H9 (cell line): ENCODE measurements at regions not wholly inside any gene's neighbourhood (a gene's known extent, or its start where the extent isn't known, plus 50 kb on each side); places are given as distances from the start of the nearest gene placed in this dataset.

Experiments used
- DNase-seq: peaks from one replicate; pipeline ENCODE4 v3.0.0-alpha.2; 2017
- H2AFZ ChIP-seq: one replicate; pipeline ENCODE4 v1.6.1; 2013; ENCODE audit warnings: mild to moderate bottlenecking, low read length, control low read depth, moderate library complexity
- H2AK5ac ChIP-seq: 2 replicates; pipeline ENCODE4 v1.6.1; 2013; ENCODE audit warnings: low read length, control low read depth, mixed read lengths; ENCODE audit not compliant: insufficient read length
- H2BK120ac ChIP-seq: one replicate; pipeline ENCODE4 v1.6.1; 2013; ENCODE audit warnings: low read depth, mild to moderate bottlenecking, low read length, control low read depth, inconsistent platforms; ENCODE audit not compliant: poor library complexity, severe bottlenecking
- H2BK12ac ChIP-seq: 2 replicates; pipeline ENCODE4 v1.6.1; 2013; ENCODE audit warnings: low read length, control low read depth, mixed read lengths, low read depth; ENCODE audit not compliant: insufficient read length
- H2BK15ac ChIP-seq: 2 replicates; pipeline ENCODE4 v1.6.1; 2013; ENCODE audit warnings: low read depth, low read length, control low read depth
- H2BK20ac ChIP-seq: one replicate; pipeline ENCODE4 v1.6.1; 2013; ENCODE audit warnings: low read depth, mild to moderate bottlenecking, low read length, control low read depth, inconsistent platforms; ENCODE audit not compliant: poor library complexity, severe bottlenecking
- H2BK5ac ChIP-seq: 2 replicates; pipeline ENCODE4 v1.6.1; 2013; ENCODE audit warnings: low read length, control low read depth, mixed read lengths; ENCODE audit not compliant: insufficient read length
- H3K14ac ChIP-seq: 2 replicates; pipeline ENCODE4 v1.6.1; 2013; ENCODE audit warnings: low read length, control low read depth; ENCODE audit not compliant: insufficient read depth
- H3K18ac ChIP-seq: 2 replicates; pipeline ENCODE4 v1.6.1; 2013; ENCODE audit warnings: low read depth, mild to moderate bottlenecking, mixed read lengths, low read length, control low read depth; ENCODE audit not compliant: insufficient read length
- H3K23ac ChIP-seq: 2 replicates; pipeline ENCODE4 v1.6.1; 2013; ENCODE audit warnings: low read length, control low read depth, mixed read lengths, low read depth; ENCODE audit not compliant: insufficient read length
- H3K23me2 ChIP-seq: 2 replicates; pipeline ENCODE4 v1.6.1; 2013; ENCODE audit warnings: low read depth, mild to moderate bottlenecking, mixed read lengths, low read length, control low read depth; ENCODE audit not compliant: insufficient read length, poor library complexity, severe bottlenecking
- H3K27ac ChIP-seq: 2 replicates; pipeline ENCODE4 v1.5.1; 2013; ENCODE audit warnings: low read length, control low read depth, mixed read lengths, low read depth; ENCODE audit not compliant: insufficient read length
- H3K27me3 ChIP-seq: 2 replicates; pipeline ENCODE4 v1.6.1; 2013; ENCODE audit warnings: low read length, control low read depth, inconsistent platforms; ENCODE audit not compliant: insufficient read depth
- H3K4ac ChIP-seq: 2 replicates; pipeline ENCODE4 v1.6.1; 2013; ENCODE audit warnings: low read depth, mild to moderate bottlenecking, control low read depth, inconsistent platforms, low read length, moderate library complexity
- H3K4me1 ChIP-seq: 2 replicates; pipeline ENCODE4 v1.6.1; 2013; ENCODE audit warnings: low read length, control low read depth, inconsistent platforms; ENCODE audit not compliant: insufficient read depth
- H3K4me2 ChIP-seq: 2 replicates; pipeline ENCODE4 v1.6.1; 2013; ENCODE audit warnings: low read length, control low read depth, mixed read lengths; ENCODE audit not compliant: insufficient read length, insufficient read depth
- H3K56ac ChIP-seq: 2 replicates; pipeline ENCODE4 v1.6.1; 2013; ENCODE audit warnings: low read depth, mild to moderate bottlenecking, mixed read lengths, low read length, control low read depth; ENCODE audit not compliant: insufficient read length
- H3K79me1 ChIP-seq: 2 replicates; pipeline ENCODE4 v1.6.1; 2013; ENCODE audit warnings: low read depth, mild to moderate bottlenecking, moderate library complexity, low read length, control low read depth, inconsistent platforms; ENCODE audit not compliant: insufficient read depth, poor library complexity, severe bottlenecking
- H3K79me2 ChIP-seq: 2 replicates; pipeline ENCODE4 v1.6.1; 2013; ENCODE audit warnings: low read length, control low read depth, inconsistent platforms; ENCODE audit not compliant: insufficient read depth
- H3K9ac ChIP-seq: 2 replicates; pipeline ENCODE4 v1.6.1; 2013; ENCODE audit warnings: low read length, control low read depth, mixed read lengths; ENCODE audit not compliant: insufficient read length; ENCODE audit errors: extremely low read depth
- H3K9me3 ChIP-seq: one replicate; pipeline ENCODE4 v1.6.1; 2013; ENCODE audit warnings: low read depth, low read length, inconsistent platforms; ENCODE audit not compliant: control insufficient read depth
- H3T11ph ChIP-seq: one replicate; pipeline ENCODE4 v1.6.1; 2013; ENCODE audit warnings: mild to moderate bottlenecking, low read length, control low read depth, inconsistent platforms
- H4K20me1 ChIP-seq: one replicate; pipeline ENCODE4 v1.6.1; 2013; ENCODE audit not compliant: control insufficient read depth, insufficient read length, insufficient read depth
- H4K5ac ChIP-seq: 2 replicates; pipeline ENCODE4 v1.6.1; 2013; ENCODE audit warnings: low read depth, mild to moderate bottlenecking, mixed read lengths, low read length, control low read depth; ENCODE audit not compliant: insufficient read length
- H4K8ac ChIP-seq: replicated peaks from 2 replicates; pipeline ENCODE4 v1.6.1; 2013; ENCODE audit warnings: low read length, control low read depth, mixed read lengths, low read depth; ENCODE audit not compliant: insufficient read length
- H4K91ac ChIP-seq: 2 replicates; pipeline ENCODE4 v1.6.1; 2013; ENCODE audit warnings: low read depth, mild to moderate bottlenecking, moderate library complexity, mixed read lengths, low read length, control low read depth; ENCODE audit not compliant: insufficient read length
- H3K27ac Mint-ChIP-seq, 3 experiments: 2 replicates in 2 of 3; 3 replicates in 1 of 3; pipeline ENCODE4 v1.8.0; 2020 to 2021; ENCODE audit warnings: mixed read lengths in 3 of 3, mild to moderate bottlenecking in 1 of 3, moderate library complexity in 1 of 3
- H3K27me3 Mint-ChIP-seq: 2 replicates; pipeline ENCODE4 v1.8.0; 2021; ENCODE audit warnings: low read depth, mild to moderate bottlenecking, moderate library complexity, mixed read lengths
- H3K36me3 Mint-ChIP-seq, 3 experiments: 2 replicates in 2 of 3; 3 replicates in 1 of 3; pipeline ENCODE4 v1.8.0; 2020 to 2021; ENCODE audit warnings: low read depth in 3 of 3, mixed read lengths in 3 of 3; ENCODE audit not compliant: insufficient read depth in 1 of 3
- H3K4me1 Mint-ChIP-seq, 2 experiments: 2 replicates each; pipeline ENCODE4 v1.8.0; 2020; ENCODE audit warnings: mixed read lengths in 2 of 2
- H3K4me3 Mint-ChIP-seq, 2 experiments: 2 replicates in 1 of 2; 3 replicates in 1 of 2; pipeline ENCODE4 v1.8.0; 2020 to 2021; ENCODE audit warnings: mild to moderate bottlenecking in 2 of 2, mixed read lengths in 2 of 2, moderate library complexity in 1 of 2
- H3K9me3 Mint-ChIP-seq, 2 experiments: 2 replicates in 1 of 2; 3 replicates in 1 of 2; pipeline ENCODE4 v1.8.0; 2020; ENCODE audit warnings: mild to moderate bottlenecking in 2 of 2, mixed read lengths in 2 of 2, moderate library complexity in 1 of 2
- WGBS: extraction: QIAGEN DNeasy Blood & Tissue Kit; methylation state at CpG from one replicate; pipeline ENCODE4 v1.1.7; 2013; ENCODE audit warnings: missing lambda C conversion rate, low lambda C conversion rate, mixed read lengths; ENCODE audit not compliant: insufficient read length; ENCODE audit errors: extremely low coverage; 5-methylcytosine and 5-hydroxymethylcytosine counted together
- TF ChIP-seq, protein P1 (sequence below): fragments of 200-600 bp; sonication (generic); conservative IDR thresholded peaks from 3 replicates; pipeline ENCODE4 v1.8.0; 2021; ENCODE audit warnings: antibody characterized with exemption, mild to moderate bottlenecking

DNA sequence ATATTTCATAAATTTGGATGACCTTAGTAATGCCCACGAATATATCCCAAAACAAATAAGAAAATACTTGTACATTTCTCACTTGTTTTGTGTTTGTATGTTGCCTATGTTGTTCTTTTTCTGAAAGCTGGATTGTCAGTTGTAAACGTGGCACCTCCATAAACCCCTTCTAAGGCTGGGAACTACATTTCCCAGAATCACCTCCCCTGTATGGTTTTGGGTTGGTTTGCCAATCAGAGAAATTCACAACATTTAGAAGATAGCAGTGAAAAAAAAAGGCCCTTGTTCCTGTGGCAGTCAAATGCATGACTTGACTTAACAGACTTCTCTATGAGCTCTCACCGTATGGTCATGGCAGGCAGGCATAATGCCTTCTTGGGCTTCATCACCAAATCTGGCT is 676.3 kb upstream of the STEAP1 start:
- H3K4me3 Mint-ChIP-seq: no peak overlapping the region
- no peak overlapping the region for H2BK120ac ChIP-seq
- H2AK5ac ChIP-seq: no peak overlapping the region
- no peaks in the 10 kb centered on the region for H4K20me1 ChIP-seq
- no peak overlapping the region for H3K56ac ChIP-seq
- H4K5ac ChIP-seq: no peak overlapping the region
- H3K23me2 ChIP-seq: no peaks in the 10 kb centered on the region
- H3T11ph ChIP-seq: no peak overlapping the region
- H2BK12ac ChIP-seq: no peak overlapping the region
- no CpG with 5 or more reads among the region's 3 CpGs for WGBS
- no peak overlapping the region for H2BK20ac ChIP-seq
- H3K4me1 Mint-ChIP-seq: no peaks in the 10 kb centered on the region
- DNase-seq: no peak
- no peak overlapping the region for H2BK5ac ChIP-seq
- no peaks in the 10 kb centered on the region for H3K9me3 ChIP-seq
- H3K27me3 Mint-ChIP-seq: no peaks in the 10 kb centered on the region
- H3K79me2 ChIP-seq: no peaks in the 10 kb centered on the region
- no peak overlapping the region for H3K9ac ChIP-seq
- H3K36me3 Mint-ChIP-seq: no peaks in the 10 kb centered on the region
- H3K79me1 ChIP-seq: no peaks in the 10 kb centered on the region
- H3K18ac ChIP-seq: no peak overlapping the region
- no peak overlapping the region for H3K14ac ChIP-seq
- no peak overlapping the region for H3K23ac ChIP-seq
- no peaks in the 10 kb centered on the region for H3K27me3 ChIP-seq
- H2AFZ ChIP-seq: no peak overlapping the region
- no peak overlapping the region for H4K91ac ChIP-seq
- TF ChIP-seq, protein P1, sequence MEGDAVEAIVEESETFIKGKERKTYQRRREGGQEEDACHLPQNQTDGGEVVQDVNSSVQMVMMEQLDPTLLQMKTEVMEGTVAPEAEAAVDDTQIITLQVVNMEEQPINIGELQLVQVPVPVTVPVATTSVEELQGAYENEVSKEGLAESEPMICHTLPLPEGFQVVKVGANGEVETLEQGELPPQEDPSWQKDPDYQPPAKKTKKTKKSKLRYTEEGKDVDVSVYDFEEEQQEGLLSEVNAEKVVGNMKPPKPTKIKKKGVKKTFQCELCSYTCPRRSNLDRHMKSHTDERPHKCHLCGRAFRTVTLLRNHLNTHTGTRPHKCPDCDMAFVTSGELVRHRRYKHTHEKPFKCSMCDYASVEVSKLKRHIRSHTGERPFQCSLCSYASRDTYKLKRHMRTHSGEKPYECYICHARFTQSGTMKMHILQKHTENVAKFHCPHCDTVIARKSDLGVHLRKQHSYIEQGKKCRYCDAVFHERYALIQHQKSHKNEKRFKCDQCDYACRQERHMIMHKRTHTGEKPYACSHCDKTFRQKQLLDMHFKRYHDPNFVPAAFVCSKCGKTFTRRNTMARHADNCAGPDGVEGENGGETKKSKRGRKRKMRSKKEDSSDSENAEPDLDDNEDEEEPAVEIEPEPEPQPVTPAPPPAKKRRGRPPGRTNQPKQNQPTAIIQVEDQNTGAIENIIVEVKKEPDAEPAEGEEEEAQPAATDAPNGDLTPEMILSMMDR: no peak
- no peak overlapping the region for H3K27ac Mint-ChIP-seq
- H4K8ac ChIP-seq: no peak overlapping the region
- H3K4ac ChIP-seq: no peak overlapping the region
- H3K9me3 Mint-ChIP-seq: no peaks in the 10 kb centered on the region; a peak in 2 of 5 replicates
- H3K27ac ChIP-seq: no peak overlapping the region
- H2BK15ac ChIP-seq: no peak overlapping the region
- H3K4me1 ChIP-seq: no peaks in the 10 kb centered on the region
- H3K4me2 ChIP-seq: no peak overlapping the region
